PC-9 (cell line): ENCODE measurements at regions not wholly inside any gene's neighbourhood (a gene's known extent, or its start where the extent isn't known, plus 50 kb on each side); places are given as distances from the start of the nearest gene placed in this dataset.

Source experiments
- EZH2 ChIP-seq: fragments of 200-600 bp; sonication (generic); IDR thresholded peaks from 2 replicates; pipeline ENCODE4 v1.8.0; 2017; ENCODE audit warnings: antibody characterized with exemption, low read depth
- TF ChIP-seq, protein P1 (sequence below): fragments of 200-600 bp; sonication (generic); conservative IDR thresholded peaks from 2 replicates; pipeline ENCODE4 v1.6.1; 2017; ENCODE audit warnings: mixed run types, antibody characterized with exemption, mild to moderate bottlenecking, moderate library complexity

- TF ChIP-seq, protein P1, sequence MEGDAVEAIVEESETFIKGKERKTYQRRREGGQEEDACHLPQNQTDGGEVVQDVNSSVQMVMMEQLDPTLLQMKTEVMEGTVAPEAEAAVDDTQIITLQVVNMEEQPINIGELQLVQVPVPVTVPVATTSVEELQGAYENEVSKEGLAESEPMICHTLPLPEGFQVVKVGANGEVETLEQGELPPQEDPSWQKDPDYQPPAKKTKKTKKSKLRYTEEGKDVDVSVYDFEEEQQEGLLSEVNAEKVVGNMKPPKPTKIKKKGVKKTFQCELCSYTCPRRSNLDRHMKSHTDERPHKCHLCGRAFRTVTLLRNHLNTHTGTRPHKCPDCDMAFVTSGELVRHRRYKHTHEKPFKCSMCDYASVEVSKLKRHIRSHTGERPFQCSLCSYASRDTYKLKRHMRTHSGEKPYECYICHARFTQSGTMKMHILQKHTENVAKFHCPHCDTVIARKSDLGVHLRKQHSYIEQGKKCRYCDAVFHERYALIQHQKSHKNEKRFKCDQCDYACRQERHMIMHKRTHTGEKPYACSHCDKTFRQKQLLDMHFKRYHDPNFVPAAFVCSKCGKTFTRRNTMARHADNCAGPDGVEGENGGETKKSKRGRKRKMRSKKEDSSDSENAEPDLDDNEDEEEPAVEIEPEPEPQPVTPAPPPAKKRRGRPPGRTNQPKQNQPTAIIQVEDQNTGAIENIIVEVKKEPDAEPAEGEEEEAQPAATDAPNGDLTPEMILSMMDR = no peak
- TF ChIP-seq EZH2 = no peak
Measured at GRCh38 chr21:35643176-35643575, 417.1 kb downstream of the SETD4 start.
